Sigmoid colon (tissue), 6 donors: ENCODE measurements at regions not wholly inside any gene's neighbourhood (a gene's known extent, or its start where the extent isn't known, plus 50 kb on each side); places are given as distances from the start of the nearest gene placed in this dataset.

Experiments
- DNase-seq: peaks from one replicate; pipeline ENCODE4 v3.0.0-alpha.2; 2019
- H3K27ac ChIP-seq, 4 donors: fragments of 200-600 bp; sonication (generic); one replicate each; pipeline ENCODE4 v1.5.1; 2016 to 2019; ENCODE audit warnings: mild to moderate bottlenecking in 1 of 4
- H3K27me3 ChIP-seq, 3 donors: fragments of 200-600 bp; sonication (generic); one replicate each; pipeline ENCODE4 v1.5.1; 2019; ENCODE audit warnings: mild to moderate bottlenecking in 1 of 3
- H3K36me3 ChIP-seq, 4 donors: fragments of 200-600 bp; sonication (generic); one replicate each; pipeline ENCODE4 v1.5.1; 2016 to 2019
- H3K4me1 ChIP-seq, 4 donors: fragments of 200-600 bp; sonication (generic); one replicate each; pipeline ENCODE4 v1.5.1; 2017 to 2019
- H3K4me3 ChIP-seq, 4 donors: fragments of 200-600 bp; sonication (generic); one replicate each; pipeline ENCODE4 v1.5.1; 2017 to 2019; ENCODE audit warnings: mild to moderate bottlenecking in 2 of 4, moderate library complexity in 1 of 4
- H3K9me3 ChIP-seq, 4 donors: fragments of 200-600 bp in 3 of 4; sonication (generic) in 3 of 4; one replicate each; pipeline versions ENCODE4 v1.5.1 to v1.6.1; 2013 to 2019
- EP300 ChIP-seq, 4 donors: sonication (generic); formaldehyde crosslinking; IDR thresholded peaks; one replicate each; pipeline ENCODE4 v1.6.1; 2017; ENCODE audit warnings: antibody characterized with exemption in 4 of 4
- POLR2A ChIP-seq, 2 donors: fragments of 450-650 bp; IDR thresholded peaks; one replicate each; pipeline ENCODE4 v1.6.1; 2016; ENCODE audit warnings: antibody characterized with exemption in 2 of 2, mild to moderate bottlenecking in 2 of 2, moderate library complexity in 2 of 2
- POLR2AphosphoS5 ChIP-seq, 4 donors: sonication (generic); formaldehyde crosslinking; IDR thresholded peaks; one replicate each; pipeline ENCODE4 v1.6.1; 2017; ENCODE audit warnings: antibody characterized with exemption in 4 of 4
- WGBS, 2 donors: extraction: QIAGEN DNeasy Blood & Tissue Kit; methylation state at CpG; one replicate each; pipeline ENCODE4 v1.1.7; 2013; 5-methylcytosine and 5-hydroxymethylcytosine counted together
- intact Hi-C: fragments of 100-400 bp; cut with DNase I; formaldehyde crosslinking; loops from one replicate; pipeline ENCODE4 v1.15.1; 2023
- TF ChIP-seq, protein P1 (sequence below), 4 experiments: fragments of 450-650 bp in 3 of 4; fragments of 200-600 bp in 1 of 4; IDR thresholded peaks; one replicate each; pipeline ENCODE4 v1.5.1; 2016 to 2019; ENCODE audit warnings: antibody characterized with exemption in 4 of 4, mild to moderate bottlenecking in 3 of 4, moderate library complexity in 2 of 4
- donor health status: healthy with polysubstance abuse.
- donor health status: healthy.

DNA sequence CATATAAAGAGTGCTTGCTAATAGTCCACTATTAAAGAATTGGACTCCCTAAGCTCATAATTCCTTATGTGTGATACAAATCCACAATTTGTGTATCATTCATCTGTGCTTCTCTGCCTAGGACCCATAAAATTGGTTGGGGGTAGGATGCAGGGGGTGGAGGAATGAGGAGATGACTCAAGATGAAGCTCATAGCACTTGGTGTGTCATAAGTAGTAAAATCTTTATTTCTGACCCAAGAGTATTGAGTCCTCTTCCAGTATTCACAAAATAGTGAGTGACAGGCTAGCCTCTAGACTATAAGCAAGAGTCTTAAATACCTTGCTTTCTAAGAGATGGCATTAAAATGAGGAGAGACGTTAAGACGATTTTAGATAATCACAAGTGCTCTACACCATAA is 390.9 kb upstream of the CDH19 start:
- H3K36me3 ChIP-seq: no peaks in the 10 kb centered on the region
- no peak overlapping the region for H3K4me3 ChIP-seq
- intact Hi-C loops: no loop called here
- no peaks in the 10 kb centered on the region for H3K9me3 ChIP-seq
- no peaks in the 10 kb centered on the region for H3K4me1 ChIP-seq
- TF ChIP-seq POLR2A (IDR thresholded peaks at IDR 0.05): no peak
- TF ChIP-seq POLR2AphosphoS5 (IDR thresholded peaks at IDR 0.05): no peak
- TF ChIP-seq, protein P1, sequence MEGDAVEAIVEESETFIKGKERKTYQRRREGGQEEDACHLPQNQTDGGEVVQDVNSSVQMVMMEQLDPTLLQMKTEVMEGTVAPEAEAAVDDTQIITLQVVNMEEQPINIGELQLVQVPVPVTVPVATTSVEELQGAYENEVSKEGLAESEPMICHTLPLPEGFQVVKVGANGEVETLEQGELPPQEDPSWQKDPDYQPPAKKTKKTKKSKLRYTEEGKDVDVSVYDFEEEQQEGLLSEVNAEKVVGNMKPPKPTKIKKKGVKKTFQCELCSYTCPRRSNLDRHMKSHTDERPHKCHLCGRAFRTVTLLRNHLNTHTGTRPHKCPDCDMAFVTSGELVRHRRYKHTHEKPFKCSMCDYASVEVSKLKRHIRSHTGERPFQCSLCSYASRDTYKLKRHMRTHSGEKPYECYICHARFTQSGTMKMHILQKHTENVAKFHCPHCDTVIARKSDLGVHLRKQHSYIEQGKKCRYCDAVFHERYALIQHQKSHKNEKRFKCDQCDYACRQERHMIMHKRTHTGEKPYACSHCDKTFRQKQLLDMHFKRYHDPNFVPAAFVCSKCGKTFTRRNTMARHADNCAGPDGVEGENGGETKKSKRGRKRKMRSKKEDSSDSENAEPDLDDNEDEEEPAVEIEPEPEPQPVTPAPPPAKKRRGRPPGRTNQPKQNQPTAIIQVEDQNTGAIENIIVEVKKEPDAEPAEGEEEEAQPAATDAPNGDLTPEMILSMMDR (IDR thresholded peaks at IDR 0.05): no peak
- TF ChIP-seq EP300 (IDR thresholded peaks at IDR 0.05): no peak
- 86 to 87% methylated on average over 2 of the region's 2 CpGs for WGBS, 2 donors
- DNase-seq: no peak
- H3K27ac ChIP-seq: no peak overlapping the region
- H3K27me3 ChIP-seq: no peaks in the 10 kb centered on the region

DNA sequence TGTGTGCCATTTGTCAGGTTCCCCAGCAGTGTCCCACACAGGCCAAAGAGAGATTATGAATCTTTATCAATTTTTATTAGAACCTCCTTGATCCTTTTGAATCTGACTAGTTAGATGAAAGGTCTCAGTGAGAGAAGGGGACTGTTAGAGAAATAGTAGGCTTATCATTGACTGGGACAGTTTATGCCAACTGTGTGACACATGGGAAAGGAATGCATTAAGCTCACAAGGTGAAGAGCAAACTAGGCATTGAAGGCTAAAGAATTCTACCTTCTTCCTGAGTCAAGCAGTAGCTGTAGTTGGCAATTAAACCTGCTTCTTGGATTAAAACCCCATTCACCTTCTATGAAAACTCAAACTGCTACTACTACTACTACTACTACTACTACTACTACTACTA is 389.6 kb upstream of the CDH19 start:
- Histone ChIP-seq H3K27me3 (no peaks in the 10 kb centered on the region), H3K27ac (no peak overlapping the region), H3K4me1 (no peaks in the 10 kb centered on the region), H3K9me3 (no peaks in the 10 kb centered on the region), H3K36me3 (no peaks in the 10 kb centered on the region), H3K4me3 (no peak overlapping the region)
- no peak for DNase-seq
- intact Hi-C loops: no loop called here
- TF ChIP-seq POLR2AphosphoS5 (IDR thresholded peaks at IDR 0.05) (no peak), EP300 (IDR thresholded peaks at IDR 0.05) (no peak), POLR2A (IDR thresholded peaks at IDR 0.05) (no peak)
- TF ChIP-seq, protein P1 (IDR thresholded peaks at IDR 0.05): no peak

- no peaks in the 10 kb centered on the region for H3K36me3 ChIP-seq
- 91% methylated on average over 6 of the region's 6 CpGs for WGBS, 2 donors
- TF ChIP-seq POLR2AphosphoS5 (IDR thresholded peaks at IDR 0.05): no peak
- TF ChIP-seq, protein P1 (IDR thresholded peaks at IDR 0.05): no peak
- no peak for TF ChIP-seq EP300 (IDR thresholded peaks at IDR 0.05)
- no peak for TF ChIP-seq POLR2A (IDR thresholded peaks at IDR 0.05)
Observed at GRCh38 chr18:66990909-66991308, 387.0 kb upstream of the CDH19 start.

GRCh38 chr18:66979009-66979408 is 375.1 kb upstream of the CDH19 start:
- no peak overlapping the region for H3K27ac ChIP-seq
- intact Hi-C loops: no loop called here
- no peak for DNase-seq

More at GRCh38 chr18:66990909-66991308, 387.0 kb upstream of the CDH19 start:
- no peaks in the 10 kb centered on the region for H3K4me1 ChIP-seq
- H3K4me3 ChIP-seq: no peak overlapping the region
- H3K9me3 ChIP-seq: no peaks in the 10 kb centered on the region
- no peaks in the 10 kb centered on the region for H3K27me3 ChIP-seq
- no peak overlapping the region for H3K27ac ChIP-seq
- intact Hi-C loops: no loop called here
- DNase-seq: no peak

DNA sequence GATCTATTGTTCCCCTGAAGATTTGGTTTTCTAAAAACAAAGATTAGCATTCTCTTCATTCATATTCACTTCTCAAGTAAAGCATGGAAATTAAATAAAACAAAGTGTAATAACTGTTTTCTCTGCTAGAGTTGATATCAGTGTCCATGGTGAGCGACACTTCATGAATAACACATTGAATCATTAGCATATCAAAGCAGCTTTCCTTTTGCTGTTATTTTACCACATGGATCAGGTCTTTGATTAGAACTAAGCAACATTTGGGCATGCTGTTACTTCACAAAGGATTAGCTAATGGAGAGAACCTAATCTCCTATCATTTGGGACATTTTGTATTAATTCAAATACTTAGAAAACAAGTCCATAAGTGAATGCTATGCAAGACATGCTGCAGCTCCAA is 368.8 kb upstream of the CDH19 start:
- DNase-seq: no peak
- intact Hi-C loops: no loop called here
- Histone ChIP-seq H3K9me3 (no peaks in the 10 kb centered on the region), H3K36me3 (no peaks in the 10 kb centered on the region), H3K27ac (no peak overlapping the region), H3K27me3 (no peaks in the 10 kb centered on the region), H3K4me1 (no peaks in the 10 kb centered on the region), H3K4me3 (no peak overlapping the region)
- WGBS, 2 donors: 49 to 55% methylated on average over 1 of the region's 1 CpG
- TF ChIP-seq, protein P1 (IDR thresholded peaks at IDR 0.05): no peak
- TF ChIP-seq EP300 (IDR thresholded peaks at IDR 0.05): no peak
- TF ChIP-seq POLR2AphosphoS5 (IDR thresholded peaks at IDR 0.05): no peak
- TF ChIP-seq POLR2A (IDR thresholded peaks at IDR 0.05): no peak

More at GRCh38 chr18:66979009-66979408, 375.1 kb upstream of the CDH19 start:
- Histone ChIP-seq H3K4me3 (no peak overlapping the region), H3K9me3 (no peaks in the 10 kb centered on the region), H3K27me3 (no peaks in the 10 kb centered on the region), H3K4me1 (no peaks in the 10 kb centered on the region), H3K36me3 (no peaks in the 10 kb centered on the region)
- TF ChIP-seq POLR2A (IDR thresholded peaks at IDR 0.05) (no peak), EP300 (IDR thresholded peaks at IDR 0.05) (no peak), POLR2AphosphoS5 (IDR thresholded peaks at IDR 0.05) (no peak)
- TF ChIP-seq, protein P1 (IDR thresholded peaks at IDR 0.05): no peak
